ENCODE measurements at regions not wholly inside any gene's neighbourhood (a gene's known extent, or its start where the extent isn't known, plus 50 kb on each side); places are given as distances from the start of the nearest gene placed in this dataset.

DNA sequence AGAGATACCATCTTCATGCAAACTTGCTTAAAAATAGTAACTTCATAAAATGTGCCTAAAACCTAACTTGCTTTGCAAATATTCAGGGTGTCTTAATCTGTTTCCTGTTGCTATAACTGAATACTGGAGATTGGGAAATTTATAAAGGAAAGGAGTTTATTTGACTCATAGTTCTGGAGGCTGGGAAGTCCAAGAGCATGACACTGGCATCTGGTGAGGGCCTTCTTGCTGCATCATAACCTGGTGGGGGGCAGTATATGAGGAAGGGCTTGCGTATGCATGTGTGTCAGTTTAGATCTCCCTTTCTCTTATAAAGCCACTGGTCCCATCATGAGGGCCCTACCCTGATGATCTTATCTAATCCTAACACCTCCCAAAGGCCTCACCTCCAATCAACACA is 166.5 kb downstream of the LPIN1 start:
- Histone ChIP-seq H3K4me3 (no peak overlapping the region), H3K9me3 (no peaks in the 10 kb centered on the region), H3K4me1 (no peaks in the 10 kb centered on the region), H3K36me3 (no peaks in the 10 kb centered on the region), H3K27ac (no peak overlapping the region), H3K27me3 (no peaks in the 10 kb centered on the region), H3K9ac (ENCODE audit: low read depth in 2 of 2, low read length in 2 of 2) (no peak overlapping the region)
- DNase-seq = no peak
- no peak for TF ChIP-seq CTCF (IDR thresholded peaks at IDR 0.05)
- intact Hi-C loops (cut with DNase I) = no loop called here

GRCh38 chr2:11914455-11914854 is 168.0 kb downstream of the LPIN1 start:
- intact Hi-C loops (cut with DNase I) = no loop called here
- TF ChIP-seq CTCF (IDR thresholded peaks at IDR 0.05) = no peak
- H3K9me3 ChIP-seq = no peaks in the 10 kb centered on the region
- H3K4me3 ChIP-seq = no peak overlapping the region
- no peak for DNase-seq
- H3K9ac ChIP-seq (ENCODE audit: low read depth in 2 of 2, low read length in 2 of 2) = no peak overlapping the region
- H3K27me3 ChIP-seq = no peaks in the 10 kb centered on the region
- no peak overlapping the region for H3K27ac ChIP-seq
- no peaks in the 10 kb centered on the region for H3K4me1 ChIP-seq
- no peaks in the 10 kb centered on the region for H3K36me3 ChIP-seq

GRCh38 chr2:11915650-11916049 is 169.2 kb downstream of the LPIN1 start:
- H3K9me3 ChIP-seq = no peaks in the 10 kb centered on the region
- TF ChIP-seq CTCF (IDR thresholded peaks at IDR 0.05) = no peak
- intact Hi-C loops (cut with DNase I) = no loop called here

DNA sequence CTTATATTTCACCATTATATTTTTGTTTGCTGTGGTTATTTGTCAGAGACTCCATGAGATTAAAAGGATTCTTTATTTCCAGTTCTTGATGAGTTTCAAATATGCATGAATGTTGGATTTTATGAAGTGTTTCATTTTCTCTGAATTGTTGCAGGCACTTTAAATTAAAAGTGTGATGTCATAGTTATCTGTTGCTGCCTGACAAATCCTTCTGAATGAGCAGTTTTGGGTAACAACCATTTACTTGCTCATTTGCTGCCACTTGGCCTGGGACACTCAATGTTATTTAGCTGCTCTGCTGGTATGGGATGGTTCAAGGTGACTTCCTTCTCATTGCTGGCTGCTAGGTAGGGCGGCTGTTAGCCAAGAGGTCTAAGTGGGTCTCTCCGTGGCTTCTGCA is 173.5 kb downstream of the LPIN1 start:
- no peaks in the 10 kb centered on the region for H3K27me3 ChIP-seq
- H3K4me1 ChIP-seq = no peaks in the 10 kb centered on the region
- no peak for DNase-seq
- H3K36me3 ChIP-seq = no peaks in the 10 kb centered on the region
- no peaks in the 10 kb centered on the region for H3K9me3 ChIP-seq
- intact Hi-C loops (cut with DNase I) = no loop called here
- no peak overlapping the region for H3K9ac ChIP-seq (ENCODE audit: low read depth in 2 of 2, low read length in 2 of 2)
- H3K27ac ChIP-seq = no peak overlapping the region
- no peak for TF ChIP-seq CTCF (IDR thresholded peaks at IDR 0.05)
- H3K4me3 ChIP-seq = no peak overlapping the region

More at GRCh38 chr2:11915650-11916049, 169.2 kb downstream of the LPIN1 start:
- no peak for DNase-seq
- Histone ChIP-seq H3K36me3 (no peaks in the 10 kb centered on the region), H3K4me1 (no peaks in the 10 kb centered on the region), H3K27ac (no peak overlapping the region), H3K4me3 (no peak overlapping the region), H3K9ac (ENCODE audit: low read depth in 2 of 2, low read length in 2 of 2) (no peak overlapping the region), H3K27me3 (no peaks in the 10 kb centered on the region)

GRCh38 chr2:11920993-11921583 is 174.7 kb downstream of the LPIN1 start:
- Histone ChIP-seq H3K4me1 (no peaks in the 10 kb centered on the region), H3K9me3 (no peaks in the 10 kb centered on the region), H3K36me3 (no peaks in the 10 kb centered on the region), H3K27ac (no peak overlapping the region), H3K27me3 (no peaks in the 10 kb centered on the region), H3K9ac (ENCODE audit: low read depth in 2 of 2, low read length in 2 of 2) (no peak overlapping the region), H3K4me3 (no peak overlapping the region)
- intact Hi-C loops (cut with DNase I) = no loop called here
- TF ChIP-seq CTCF (IDR thresholded peaks at IDR 0.05) = no peak
- no peak for DNase-seq

All from colonic mucosa (tissue), 4 donors.